HUES64 (cell line): ENCODE measurements at regions not wholly inside any gene's neighbourhood (a gene's known extent, or its start where the extent isn't known, plus 50 kb on each side); places are given as distances from the start of the nearest gene placed in this dataset.

Source experiments
- H3K27ac ChIP-seq: 2 replicates; pipeline ENCODE4 v1.7.0; 2013; ENCODE audit warnings: low read depth, low read length, inconsistent platforms
- H3K27me3 ChIP-seq: 2 replicates; pipeline ENCODE4 v1.6.1; 2013; ENCODE audit warnings: mild to moderate bottlenecking, low read length; ENCODE audit not compliant: insufficient read depth
- H3K36me3 ChIP-seq: 2 replicates; pipeline ENCODE4 v1.6.1; 2013; ENCODE audit warnings: mild to moderate bottlenecking, low read length; ENCODE audit not compliant: insufficient read depth
- H3K4me1 ChIP-seq: 2 replicates; pipeline ENCODE4 v1.6.1; 2013; ENCODE audit warnings: mild to moderate bottlenecking, low read length, moderate library complexity; ENCODE audit not compliant: insufficient read depth
- H3K4me3 ChIP-seq: 2 replicates; pipeline ENCODE4 v1.5.1; 2013; ENCODE audit warnings: mild to moderate bottlenecking, low read length, moderate library complexity
- H3K9ac ChIP-seq: 2 replicates; pipeline ENCODE4 v1.6.1; 2013; ENCODE audit warnings: mild to moderate bottlenecking, low read depth, low read length
- H3K9me3 ChIP-seq: 2 replicates; pipeline ENCODE4 v1.6.1; 2013; ENCODE audit warnings: low read depth, low read length; ENCODE audit not compliant: insufficient read depth
- WGBS: fragments of 150-250, 120-280 bp; methylation state at CpG from one replicate; pipeline ENCODE4 v1.1.7; 2013; ENCODE audit warnings: missing lambda C conversion rate; 5-methylcytosine and 5-hydroxymethylcytosine counted together

GRCh38 chr1:14137411-14138134, 437.6 kb downstream of the PRDM2 start:
- H3K9me3 ChIP-seq: no peaks in the 10 kb centered on the region
- H3K27ac ChIP-seq: no peak overlapping the region
- H3K27me3 ChIP-seq: no peaks in the 10 kb centered on the region
- H3K4me1 ChIP-seq: peaks cover 24% of the 10 kb centered on the region
- no peak overlapping the region for H3K9ac ChIP-seq
- no peaks in the 10 kb centered on the region for H3K36me3 ChIP-seq
- WGBS: 94% methylated on average over 5 of the region's 6 CpGs
- no peak overlapping the region for H3K4me3 ChIP-seq

- 98% methylated on average over 3 of the region's 3 CpGs for WGBS
- peaks cover 24% of the 10 kb centered on the region for H3K4me1 ChIP-seq
- H3K27ac ChIP-seq: no peak overlapping the region
Measured at GRCh38 chr1:14138135-14138506, 438.1 kb downstream of the PRDM2 start.

GRCh38 chr1:14138687-14139086, 438.7 kb downstream of the PRDM2 start:
- Histone ChIP-seq H3K4me3 (no peak overlapping the region), H3K36me3 (no peaks in the 10 kb centered on the region), H3K27ac (no peak overlapping the region), H3K4me1 (peaks cover 24% of the 10 kb centered on the region), H3K27me3 (no peaks in the 10 kb centered on the region), H3K9me3 (no peaks in the 10 kb centered on the region), H3K9ac (no peak overlapping the region)
- WGBS: 94% methylated on average over 6 of the region's 6 CpGs

More at GRCh38 chr1:14138135-14138506, 438.1 kb downstream of the PRDM2 start:
- H3K4me3 ChIP-seq: no peak overlapping the region
- H3K9me3 ChIP-seq: no peaks in the 10 kb centered on the region
- no peaks in the 10 kb centered on the region for H3K27me3 ChIP-seq
- H3K36me3 ChIP-seq: no peaks in the 10 kb centered on the region
- H3K9ac ChIP-seq: no peak overlapping the region

- Histone ChIP-seq H3K4me3 (no peak overlapping the region), H3K27ac (no peak overlapping the region), H3K36me3 (no peaks in the 10 kb centered on the region), H3K27me3 (no peaks in the 10 kb centered on the region), H3K4me1 (peaks cover 14% of the 10 kb centered on the region), H3K9ac (no peak overlapping the region), H3K9me3 (no peaks in the 10 kb centered on the region)
- 94% methylated on average over 13 of the region's 13 CpGs for WGBS
Measured at GRCh38 chr1:14140831-14141401, 440.9 kb downstream of the PRDM2 start.

- H3K27ac ChIP-seq: no peak overlapping the region
- no peak overlapping the region for H3K4me3 ChIP-seq
- H3K9me3 ChIP-seq: no peaks in the 10 kb centered on the region
- H3K9ac ChIP-seq: no peak overlapping the region
- WGBS: 93% methylated on average over 5 of the region's 6 CpGs
- H3K4me1 ChIP-seq: peaks cover 7% of the 10 kb centered on the region
- no peaks in the 10 kb centered on the region for H3K27me3 ChIP-seq
- no peaks in the 10 kb centered on the region for H3K36me3 ChIP-seq
Measured at GRCh38 chr1:14141656-14142055, 441.7 kb downstream of the PRDM2 start.

- 96% methylated on average over 11 of the region's 11 CpGs for WGBS
- Histone ChIP-seq H3K9me3 (no peaks in the 10 kb centered on the region), H3K4me1 (no peaks in the 10 kb centered on the region), H3K27me3 (no peaks in the 10 kb centered on the region), H3K36me3 (no peaks in the 10 kb centered on the region), H3K9ac (no peak overlapping the region), H3K4me3 (no peak overlapping the region), H3K27ac (no peak overlapping the region)
Measured at GRCh38 chr1:14142397-14143100, 442.6 kb downstream of the PRDM2 start.

GRCh38 chr1:14143777-14144176, 443.8 kb downstream of the PRDM2 start:
- Histone ChIP-seq H3K4me1 (no peaks in the 10 kb centered on the region), H3K27ac (no peak overlapping the region), H3K4me3 (no peak overlapping the region), H3K27me3 (no peaks in the 10 kb centered on the region), H3K36me3 (no peaks in the 10 kb centered on the region), H3K9ac (no peak overlapping the region), H3K9me3 (no peaks in the 10 kb centered on the region)
- WGBS: 87% methylated on average over 5 of the region's 5 CpGs

- Histone ChIP-seq H3K36me3 (no peaks in the 10 kb centered on the region), H3K9ac (no peak overlapping the region), H3K27ac (no peak overlapping the region), H3K9me3 (no peaks in the 10 kb centered on the region), H3K4me1 (0 out of 2 replicates have a peak, but pooled peaks cover 3% of the 10 kb centered on the region), H3K27me3 (no peaks in the 10 kb centered on the region), H3K4me3 (no peak overlapping the region)
- 98% methylated on average over 2 of the region's 2 CpGs for WGBS
Measured at GRCh38 chr1:14148526-14148925, 448.5 kb downstream of the PRDM2 start.

- Histone ChIP-seq H3K27ac (no peak overlapping the region), H3K4me3 (no peak overlapping the region), H3K36me3 (no peaks in the 10 kb centered on the region), H3K4me1 (0 out of 2 replicates have a peak, but pooled peaks cover 3% of the 10 kb centered on the region), H3K9me3 (no peaks in the 10 kb centered on the region), H3K9ac (no peak overlapping the region), H3K27me3 (no peaks in the 10 kb centered on the region)
- 95% methylated on average over 7 of the region's 7 CpGs for WGBS
Measured at GRCh38 chr1:14149431-14149830, 449.1 kb upstream of the KAZN start.

GRCh38 chr1:14156543-14156942, 441.9 kb upstream of the KAZN start:
- H3K9ac ChIP-seq: no peak overlapping the region
- no peaks in the 10 kb centered on the region for H3K27me3 ChIP-seq
- H3K9me3 ChIP-seq: no peaks in the 10 kb centered on the region; the same call in 1 of the 2 replicates
- no peaks in the 10 kb centered on the region for H3K4me1 ChIP-seq
- WGBS: 88% methylated on average over 4 of the region's 4 CpGs
- H3K27ac ChIP-seq: no peak overlapping the region
- H3K36me3 ChIP-seq: no peaks in the 10 kb centered on the region
- no peak overlapping the region for H3K4me3 ChIP-seq

- WGBS: 46% methylated on average over 2 of the region's 2 CpGs
- Histone ChIP-seq H3K9me3 (peaks cover 3% of the 10 kb centered on the region; the same call in 1 of the 2 replicates), H3K36me3 (no peaks in the 10 kb centered on the region), H3K9ac (no peak overlapping the region), H3K27ac (no peak overlapping the region), H3K4me3 (no peak overlapping the region), H3K4me1 (peaks cover 9% of the 10 kb centered on the region), H3K27me3 (no peaks in the 10 kb centered on the region)
Measured at GRCh38 chr1:14160781-14161180, 437.7 kb upstream of the KAZN start.
